GM21825 (cell line): ENCODE measurements at regions not wholly inside any gene's neighbourhood (a gene's known extent, or its start where the extent isn't known, plus 50 kb on each side); places are given as distances from the start of the nearest gene placed in this dataset.
"Not testable (repeated sequence)": the region's sequence is repeated elsewhere in the genome, so short reads cannot be mapped to it uniquely, and the experiment has no call there.

Experiments
- ATAC-seq: cut with Tn5 transposase; IDR thresholded peaks from one replicate; pipeline ENCODE4 v1.9.1; 2021; ENCODE audit warnings: mild to moderate bottlenecking, moderate library complexity; ENCODE audit not compliant: unreplicated experiment

DNA sequence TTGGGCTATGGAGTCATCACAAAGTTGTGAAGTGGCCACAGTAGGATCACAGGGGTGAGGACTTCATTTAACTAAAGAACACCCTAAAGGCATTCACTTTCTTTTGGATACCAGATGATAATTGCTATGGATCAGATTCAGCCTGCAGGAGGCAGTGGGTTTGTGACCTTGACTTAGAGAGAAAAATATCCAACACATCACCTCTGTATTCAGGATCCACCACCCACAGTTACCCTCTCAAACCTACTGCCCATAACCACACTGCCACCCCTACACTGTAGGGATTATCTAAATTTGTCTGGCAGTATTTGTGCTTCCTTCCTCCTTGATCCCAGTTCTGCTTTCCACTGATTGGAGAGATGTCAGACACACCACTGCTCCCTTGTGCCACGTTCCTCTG, 269.4 kb downstream of the MYCN start:
- ATAC-seq, result no peak

DNA sequence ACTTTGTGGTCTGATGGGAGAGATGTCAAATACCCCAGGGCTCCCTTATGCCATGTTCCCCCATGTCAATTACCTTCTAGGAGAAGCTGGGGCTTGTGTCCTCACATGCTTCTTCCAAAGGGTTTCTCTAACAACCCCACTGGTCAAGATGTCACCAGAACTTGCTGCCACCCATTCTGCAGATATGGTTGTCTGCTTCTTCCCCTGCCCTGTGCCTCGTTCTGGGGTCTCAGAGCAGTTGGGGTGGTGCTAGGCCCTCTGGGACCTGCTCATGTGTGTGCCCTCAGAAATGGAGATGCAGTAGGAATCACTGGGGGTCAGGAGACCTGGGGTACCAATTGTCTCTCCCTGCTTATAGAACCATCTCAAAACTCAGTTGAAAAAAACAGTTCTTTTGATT, 268.6 kb downstream of the MYCN start:
- ATAC-seq, result no peak

GRCh38 chr2:16208241-16208797, 268.0 kb downstream of the MYCN start:
- ATAC-seq, result no peak

- ATAC-seq, result no peak
Observed at GRCh38 chr2:16207611-16208010, 267.3 kb downstream of the MYCN start.

GRCh38 chr2:16207151-16207550, 266.8 kb downstream of the MYCN start:
- ATAC-seq, result no peak

DNA sequence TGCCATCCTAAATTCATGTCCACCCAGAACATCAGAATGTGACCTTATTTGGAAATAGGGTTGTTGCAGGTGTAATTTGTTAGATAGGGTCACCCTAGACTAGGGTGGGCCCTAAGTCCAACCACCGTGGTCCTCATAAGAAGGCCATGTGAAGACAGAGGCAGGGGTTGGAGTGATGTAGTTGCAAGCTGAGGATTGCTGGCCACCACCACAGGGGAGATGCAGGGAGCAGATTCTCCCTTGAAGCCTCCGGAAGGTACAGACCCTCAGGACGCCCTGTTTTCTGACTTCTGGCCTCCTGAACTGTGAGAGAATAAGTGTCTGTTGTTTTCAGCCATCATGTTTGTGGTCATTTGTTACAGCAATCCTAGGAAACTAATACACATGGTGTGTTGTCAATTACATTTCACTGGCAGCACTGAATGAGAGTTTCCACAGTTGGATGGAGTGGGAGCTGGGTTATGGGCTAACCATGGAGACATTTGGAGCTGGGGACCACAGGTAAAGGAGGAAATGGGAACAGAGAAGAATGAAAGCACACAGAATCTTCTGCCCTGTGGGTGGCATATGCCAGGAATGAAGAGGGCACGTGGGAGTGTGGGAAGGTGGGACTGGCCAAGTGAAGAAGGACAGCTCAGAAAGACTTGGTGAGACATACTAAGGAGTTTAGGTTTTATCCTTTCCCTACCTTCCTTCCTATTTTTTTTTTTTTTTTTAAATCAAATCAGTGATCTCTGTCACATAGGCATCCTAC, 266.0 kb downstream of the MYCN start:
- ATAC-seq, result no peak

GRCh38 chr2:16205631-16206030, 265.3 kb downstream of the MYCN start:
- ATAC-seq, result no peak

DNA sequence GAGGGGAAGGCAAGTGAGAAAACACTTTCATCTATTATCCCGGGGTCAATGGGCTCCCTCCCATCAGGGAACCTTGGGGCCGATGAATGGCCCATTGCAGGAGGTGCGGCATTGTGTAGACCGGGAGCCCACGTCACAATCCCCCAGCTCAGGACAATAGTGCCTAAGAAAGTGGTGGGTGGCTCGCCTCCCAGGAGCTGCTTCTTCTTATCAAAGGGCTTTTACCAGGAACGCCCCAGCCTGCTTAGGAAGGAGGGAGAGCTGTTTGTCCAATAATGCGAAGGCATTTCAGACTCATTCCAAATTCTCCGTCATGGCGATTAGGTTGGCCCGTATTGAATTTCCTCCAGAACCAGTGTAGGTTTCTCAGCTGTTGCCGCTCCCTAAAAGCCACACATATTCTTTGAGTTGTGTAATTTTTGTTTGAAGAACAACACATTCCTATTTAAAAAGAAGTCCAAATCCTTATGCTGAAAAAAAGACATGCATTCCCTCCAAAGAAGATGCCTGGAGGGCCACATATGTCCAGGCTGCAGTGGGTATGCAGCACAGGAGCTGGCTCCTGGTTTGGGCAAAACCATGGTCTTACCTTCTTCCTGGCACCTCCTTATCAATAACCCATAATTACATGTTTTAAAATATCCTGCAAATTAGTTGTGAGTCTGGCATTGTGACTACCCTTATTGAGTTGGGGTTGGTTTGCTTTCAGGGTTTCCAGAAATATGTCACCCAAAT, 264.7 kb downstream of the MYCN start:
- ATAC-seq, result no peak

GRCh38 chr2:16204251-16204650, 263.9 kb downstream of the MYCN start:
- no peak for ATAC-seq

- ATAC-seq, result no peak
Observed at GRCh38 chr2:16203691-16204090, 263.3 kb downstream of the MYCN start.

DNA sequence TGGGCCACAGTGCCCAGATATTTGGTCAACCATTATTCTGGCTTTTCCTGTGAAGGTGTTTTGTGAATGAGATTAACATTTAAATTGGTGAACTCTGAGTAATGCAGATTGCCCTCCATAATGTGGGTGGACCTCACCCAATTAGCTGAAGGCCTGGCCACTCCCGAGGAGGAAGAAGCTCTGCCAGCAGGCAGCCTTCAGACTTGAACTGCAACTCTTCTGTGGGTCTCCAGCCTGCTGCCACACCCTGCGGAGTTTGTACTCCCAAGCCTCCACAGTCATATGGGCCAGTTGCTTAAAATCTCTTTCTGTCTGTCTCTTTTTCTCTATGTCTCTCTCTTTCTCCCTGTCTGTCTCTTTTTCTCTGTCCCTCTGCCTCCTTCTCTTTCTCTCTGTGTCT, 262.7 kb downstream of the MYCN start:
- no peak for ATAC-seq

DNA sequence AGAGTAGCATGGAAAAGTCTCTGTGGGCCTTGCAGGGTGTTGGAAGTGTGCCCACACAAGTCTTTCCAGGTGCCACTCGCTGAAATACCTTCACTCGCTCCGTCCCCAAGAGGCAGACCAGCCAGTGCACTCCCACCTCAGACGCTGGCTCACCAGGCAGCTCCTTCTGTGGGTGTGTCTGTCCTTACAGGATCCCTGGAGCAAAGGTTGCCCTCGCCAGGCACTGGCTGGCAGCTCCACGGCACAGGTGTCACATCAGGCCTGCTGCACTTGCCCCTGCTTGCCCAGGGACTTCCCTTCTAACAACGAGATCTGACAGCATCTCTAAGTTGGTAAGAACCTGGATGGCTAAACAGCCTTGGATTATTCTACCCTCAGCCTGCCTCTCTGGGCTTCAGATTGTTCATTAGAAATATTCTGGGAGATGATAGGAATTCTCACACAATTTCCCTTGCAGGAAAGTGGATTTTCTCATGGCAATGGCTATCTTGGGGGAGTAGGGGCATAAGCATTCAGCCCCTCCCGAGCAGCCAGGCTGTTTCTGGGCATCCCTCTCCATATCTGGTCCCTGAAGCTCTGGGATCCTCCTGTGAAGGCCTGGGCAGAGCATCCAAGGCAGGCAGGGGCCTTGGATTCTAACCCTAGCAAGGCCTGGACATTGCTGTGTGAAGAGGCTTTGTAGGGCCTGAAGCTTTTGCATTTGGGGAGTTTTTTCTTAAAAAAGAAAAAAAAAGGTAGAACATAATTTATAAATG, 262.1 kb downstream of the MYCN start:
- no peak for ATAC-seq

DNA sequence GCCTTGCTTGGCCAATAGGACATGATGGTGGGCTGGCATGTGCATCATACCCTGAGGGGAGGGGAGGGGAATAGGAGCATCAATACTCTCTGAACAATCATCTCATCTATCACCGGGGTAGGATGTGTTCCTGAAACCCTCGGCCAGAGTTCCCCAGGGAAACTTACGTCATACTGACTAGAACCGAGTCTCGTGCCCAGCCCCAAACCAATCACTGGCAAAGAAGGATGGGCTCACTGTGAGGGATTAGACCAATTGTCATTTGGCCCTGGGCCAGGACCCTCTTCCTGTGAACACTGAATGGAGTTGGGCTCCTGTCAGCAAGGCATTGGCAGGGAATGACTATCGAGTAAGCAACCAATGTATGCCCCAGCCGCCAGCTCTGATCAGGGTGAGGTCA, 261.5 kb downstream of the MYCN start:
- no peak for ATAC-seq

GRCh38 chr2:16200554-16201193, 260.3 kb downstream of the MYCN start:
- no peak for ATAC-seq

DNA sequence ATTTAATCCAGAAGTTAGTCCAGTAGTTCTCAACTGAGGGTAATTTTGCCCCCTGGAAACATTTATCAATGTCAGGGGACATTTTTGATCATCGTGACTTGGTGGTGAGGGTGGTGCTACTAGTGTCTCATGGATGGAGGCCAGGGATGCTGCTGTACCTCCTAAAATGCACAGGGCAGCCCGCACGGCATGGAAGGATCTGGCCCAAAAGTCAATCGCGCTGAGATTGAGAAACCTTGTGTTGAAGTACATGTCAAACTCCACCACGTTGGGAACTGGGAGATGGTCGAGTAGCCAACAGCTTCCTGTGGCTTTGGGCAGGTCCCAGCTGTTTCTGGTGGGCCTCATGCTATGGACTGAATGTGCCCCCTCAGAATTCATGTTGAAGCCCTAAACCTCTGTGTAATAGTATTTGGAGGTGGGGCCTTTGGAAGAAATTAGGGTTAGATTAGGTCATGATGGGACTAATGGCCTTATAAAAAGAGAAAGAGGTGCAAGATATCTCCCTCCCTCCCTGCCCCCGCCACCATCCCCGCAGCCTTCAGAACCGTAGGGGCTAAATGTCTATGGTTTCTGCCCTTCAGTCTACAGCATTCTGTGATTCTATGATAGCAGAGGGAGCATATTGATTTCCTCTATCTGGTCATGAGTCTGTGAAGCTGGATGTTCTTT, 259.7 kb downstream of the MYCN start:
- no peak for ATAC-seq

GRCh38 chr2:16199241-16199640, 258.9 kb downstream of the MYCN start:
- not testable (repeated sequence) for ATAC-seq

DNA sequence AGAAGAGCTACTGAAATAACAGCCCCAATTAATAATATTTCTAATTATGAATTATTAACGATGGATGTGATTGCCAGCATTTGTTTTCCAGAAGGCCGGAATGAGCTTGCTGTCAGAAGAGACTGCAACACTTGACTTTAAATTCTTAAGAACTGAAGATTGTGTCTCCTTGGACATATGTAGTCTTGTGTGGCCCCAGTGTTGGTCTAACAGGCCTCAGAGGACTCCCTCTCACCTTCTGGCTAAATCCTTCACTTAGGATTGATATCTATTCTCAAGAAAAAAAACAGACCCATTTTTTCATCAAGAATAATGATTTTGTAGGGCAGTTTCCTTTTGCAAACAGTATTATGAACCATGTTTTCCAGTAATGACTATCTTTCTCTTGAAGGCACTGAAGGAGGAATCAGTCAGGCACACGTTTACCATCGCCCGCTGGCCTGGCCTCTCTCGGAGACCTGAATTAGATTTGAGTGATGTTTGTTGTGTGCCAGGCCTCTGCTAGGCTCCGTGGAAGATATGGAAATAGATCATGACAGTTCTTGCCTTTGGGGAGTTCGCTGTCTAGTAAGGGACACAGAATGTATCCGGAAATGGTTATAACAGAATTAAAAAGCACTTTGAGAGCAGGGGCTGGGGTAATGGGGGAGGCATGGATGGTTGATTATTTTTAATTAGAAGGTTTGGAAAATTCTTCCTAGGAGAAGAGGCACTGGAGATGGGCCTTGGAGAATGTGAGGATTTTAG, 258.0 kb downstream of the MYCN start:
- no peak for ATAC-seq

DNA sequence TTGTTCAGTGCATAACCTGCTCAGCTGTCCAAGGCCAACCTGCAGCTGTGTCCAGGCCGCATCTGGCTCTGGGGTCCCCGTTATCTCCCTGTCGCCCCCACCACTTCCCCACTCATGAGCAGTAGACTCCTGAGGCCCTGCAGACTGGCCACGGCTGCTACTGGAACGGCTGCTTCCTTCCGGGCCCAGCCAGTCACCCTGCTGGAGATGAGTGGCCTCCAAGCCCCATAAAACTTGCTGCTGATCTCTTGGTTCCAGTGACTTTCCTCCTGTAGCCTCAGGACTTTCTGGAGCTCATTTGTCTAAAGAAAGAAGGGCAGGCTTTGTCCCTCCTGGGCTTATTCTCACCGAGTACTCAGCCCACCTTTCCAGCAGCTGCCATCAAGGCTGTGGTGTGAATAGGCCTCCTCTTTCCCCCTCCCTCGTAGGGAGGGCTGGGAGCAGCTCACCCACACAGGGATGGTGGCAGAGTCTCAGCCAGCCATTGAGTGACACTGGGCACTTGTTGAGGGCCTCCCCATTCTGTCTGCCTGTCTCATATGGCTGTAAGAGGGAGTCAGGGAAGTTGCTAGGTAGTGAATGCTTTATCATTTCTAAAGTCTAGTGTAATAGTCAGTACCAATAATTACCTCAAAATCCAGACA, 257.3 kb downstream of the MYCN start:
- no peak for ATAC-seq
